Right lobe of liver (tissue), 6 donors: ENCODE measurements at regions not wholly inside any gene's neighbourhood (a gene's known extent, or its start where the extent isn't known, plus 50 kb on each side); places are given as distances from the start of the nearest gene placed in this dataset.

Source experiments
- ATAC-seq, 4 donors: fragments of 200-7000 bp; cut with Tn5 transposase; one replicate each; pipeline ENCODE4 v1.9.1; 2020; ENCODE audit warnings: mild to moderate bottlenecking in 4 of 4, moderate library complexity in 4 of 4
- DNase-seq, 3 donors: peaks; one replicate each; pipeline ENCODE4 v3.0.0-alpha.2; 2020
- H3K27ac ChIP-seq, 3 donors: fragments of 200-600 bp; one replicate each; pipeline ENCODE4 v1.8.0; 2022
- H3K27me3 ChIP-seq, 2 donors: fragments of 200-600 bp; one replicate each; pipeline ENCODE4 v1.8.0; 2022
- H3K36me3 ChIP-seq, 4 donors: fragments of 200-600 bp; sonication (generic) in 1 of 4; one replicate each; pipeline versions ENCODE4 v1.5.1 to v1.8.0; 2017 to 2022; ENCODE audit warnings: control low read depth in 1 of 4
- H3K4me1 ChIP-seq, 4 donors: fragments of 200-600 bp; sonication (generic) in 1 of 4; one replicate each; pipeline versions ENCODE4 v1.5.1 to v1.8.0; 2017 to 2022; ENCODE audit warnings: control low read depth in 1 of 4
- H3K4me3 ChIP-seq, 3 donors: fragments of 200-600 bp; one replicate each; pipeline ENCODE4 v1.8.0; 2022
- H3K9me3 ChIP-seq, 4 donors: fragments of 200-600 bp; sonication (generic) in 1 of 4; one replicate each; pipeline versions ENCODE4 v1.5.1 to v1.8.0; 2017 to 2022; ENCODE audit warnings: control low read depth in 1 of 4
- CTCF ChIP-seq, 4 donors: fragments of 200-600 bp in 3 of 4; fragments of 450-650 bp in 1 of 4; IDR thresholded peaks; one replicate each; pipeline versions ENCODE4 v1.5.1 to v1.8.0; 2016 to 2022; ENCODE audit warnings: antibody characterized with exemption in 4 of 4, mild to moderate bottlenecking in 2 of 4
- POLR2A ChIP-seq: fragments of 450-650 bp; IDR thresholded peaks from one replicate; pipeline ENCODE4 v1.6.1; 2017; ENCODE audit warnings: antibody characterized with exemption, mild to moderate bottlenecking
- WGBS: methylation state at CpG from one replicate; pipeline ENCODE4 v1.1.6; 2018; ENCODE audit warnings: low coverage, low lambda C conversion rate; ENCODE audit not compliant: insufficient coverage; ENCODE audit errors: missing lambda C conversion rate; 5-methylcytosine and 5-hydroxymethylcytosine counted together
- intact Hi-C, 2 donors: fragments of 100-400 bp; cut with DNase I; formaldehyde crosslinking; loops; one replicate each; pipeline versions ENCODE4 v1.11.2 to v1.14.1; 2022
- donor health status: DM: no; HTN: yes; CAD: no.
- donor health status: DM: no; HTN: no; CAD: no.
- donor health status: DM: no; HTN: no; CAD: no.
- donor health status: DM: no; HTN: yes; CAD: no.
- donor health status: DM: no; HTN: yes; CAD: no.

GRCh38 chr2:5403392-5403791, 288.8 kb upstream of the SOX11 start:
- H3K4me1 ChIP-seq, result no peaks in the 10 kb centered on the region
- ATAC-seq (no peak), DNase-seq (no peak)
- no peak overlapping the region for H3K27ac ChIP-seq
- TF ChIP-seq CTCF (IDR thresholded peaks at IDR 0.05) (no peak), POLR2A (no peak)
- H3K36me3 ChIP-seq, result no peaks in the 10 kb centered on the region
- H3K9me3 ChIP-seq, result no peaks in the 10 kb centered on the region
- no peak overlapping the region for H3K4me3 ChIP-seq
- 66% methylated on average over 6 of the region's 6 CpGs for WGBS
- intact Hi-C loops, result no loop called here
- no peaks in the 10 kb centered on the region for H3K27me3 ChIP-seq

- no peak overlapping the region for H3K27ac ChIP-seq
- no peaks in the 10 kb centered on the region for H3K27me3 ChIP-seq
- TF ChIP-seq CTCF (IDR thresholded peaks at IDR 0.05), result no peak
- TF ChIP-seq POLR2A, result no peak
- H3K4me1 ChIP-seq, result no peaks in the 10 kb centered on the region
- WGBS, result 37% methylated on average over 10 of the region's 10 CpGs
- ATAC-seq (no peak), DNase-seq (no peak)
- H3K9me3 ChIP-seq, result no peaks in the 10 kb centered on the region
- H3K4me3 ChIP-seq, result no peak overlapping the region
- no peaks in the 10 kb centered on the region for H3K36me3 ChIP-seq
- intact Hi-C loops, result no loop called here
These were observed 282.2 kb upstream of the SOX11 start for GRCh38 chr2:5409898-5410381.

GRCh38 chr2:5410991-5411700, 281.0 kb upstream of the SOX11 start:
- WGBS, result 53% methylated on average over 4 of the region's 4 CpGs
- no peak for ATAC-seq

GRCh38 chr2:5412001-5412400, 280.2 kb upstream of the SOX11 start:
- intact Hi-C loops, result no loop called here
- TF ChIP-seq POLR2A, result no peak
- ATAC-seq, result no peak

More at GRCh38 chr2:5410991-5411700, 281.0 kb upstream of the SOX11 start:
- Histone ChIP-seq H3K4me1 (no peaks in the 10 kb centered on the region), H3K27me3 (no peaks in the 10 kb centered on the region), H3K36me3 (no peaks in the 10 kb centered on the region), H3K27ac (no peak overlapping the region), H3K9me3 (no peaks in the 10 kb centered on the region), H3K4me3 (no peak overlapping the region)
- TF ChIP-seq CTCF (IDR thresholded peaks at IDR 0.05), result no peak
- TF ChIP-seq POLR2A, result no peak
- intact Hi-C loops, result no loop called here
- no peak for DNase-seq

GRCh38 chr2:5433855-5434254, 258.3 kb upstream of the SOX11 start:
- no peak for TF ChIP-seq POLR2A
- no peak overlapping the region for H3K4me3 ChIP-seq
- H3K27ac ChIP-seq, result no peak overlapping the region
- DNase-seq (no peak), ATAC-seq (no peak)
- intact Hi-C loops, result no loop called here
- H3K9me3 ChIP-seq, result no peaks in the 10 kb centered on the region
- H3K36me3 ChIP-seq, result no peaks in the 10 kb centered on the region
- peaks cover 0 to 6% of the 10 kb centered on the region in 2 donors for H3K27me3 ChIP-seq
- no peaks in the 10 kb centered on the region for H3K4me1 ChIP-seq
- 38% methylated on average over 2 of the region's 2 CpGs for WGBS

More at GRCh38 chr2:5412001-5412400, 280.2 kb upstream of the SOX11 start:
- Histone ChIP-seq H3K9me3 (no peaks in the 10 kb centered on the region), H3K27ac (no peak overlapping the region), H3K36me3 (no peaks in the 10 kb centered on the region), H3K4me3 (no peak overlapping the region), H3K4me1 (no peaks in the 10 kb centered on the region), H3K27me3 (no peaks in the 10 kb centered on the region)
- DNase-seq, result no peak
- WGBS, result 45% methylated on average over 4 of the region's 4 CpGs
